B cell (primary cell): ENCODE measurements at regions not wholly inside any gene's neighbourhood (a gene's known extent, or its start where the extent isn't known, plus 50 kb on each side); places are given as distances from the start of the nearest gene placed in this dataset.

ENCODE experiments used
- ATAC-seq: fragments of 200-7000 bp; cut with Tn5 transposase; one replicate; pipeline ENCODE4 v1.10.0; 2021; ENCODE audit warnings: low read depth, mild to moderate bottlenecking, moderate number of reproducible peaks, moderate library complexity
- CTCF ChIA-PET: fragments of 350-600 bp; sonication (Branson Sonifier 250); formaldehyde crosslinking; loops from one replicate; lab custom pipeline; 2021; ENCODE audit warnings: antibody characterized with exemption, inconsistent platforms; lab: Charles Lee
- POLR2A ChIA-PET: fragments of 350-600 bp; sonication (Branson Sonifier 250); formaldehyde crosslinking; loops from one replicate; lab custom pipeline; 2021; ENCODE audit warnings: antibody characterized with exemption; lab: Charles Lee
- DNase-seq: peaks from one replicate; pipeline ENCODE4 v3.0.0; 2013
- H2AFZ ChIP-seq: 2 replicates; pipeline ENCODE4 v1.6.1; 2012; ENCODE audit warnings: mild to moderate bottlenecking, low read depth, low read length; ENCODE audit not compliant: insufficient read depth, poor library complexity, severe bottlenecking
- H3K27ac ChIP-seq, 2 donors: 1 replicate in 1 of 2; 2 replicates in 1 of 2; pipeline ENCODE4 v1.5.1; 2012 to 2013; ENCODE audit warnings: low read length in 2 of 2, mild to moderate bottlenecking in 2 of 2, moderate library complexity in 1 of 2
- H3K27me3 ChIP-seq, 4 experiments: fragments of 200-600 bp in 1 of 4; sonication (generic) in 1 of 4; replicated peaks in 1 of 4; 1 replicate in 2 of 4; 2 replicates in 2 of 4; pipeline versions ENCODE4 v1.6.1 to v1.7.0; 2013 to 2016; ENCODE audit warnings: low read length in 3 of 4, mild to moderate bottlenecking in 2 of 4, mixed read lengths in 1 of 4, moderate library complexity in 1 of 4; ENCODE audit not compliant: insufficient read depth in 4 of 4, control insufficient read depth in 3 of 4; ENCODE audit errors: control extremely low read depth in 1 of 4
- H3K36me3 ChIP-seq, 2 experiments: replicated peaks in 1 of 2; 1 replicate in 1 of 2; 2 replicates in 1 of 2; pipeline versions ENCODE4 v1.6.1 to v1.7.1; 2013; ENCODE audit warnings: low read length in 1 of 2; ENCODE audit not compliant: insufficient read depth in 2 of 2, control insufficient read depth in 1 of 2; ENCODE audit errors: control extremely low read depth in 1 of 2, extremely low read depth in 1 of 2
- H3K4me1 ChIP-seq, 2 donors: fragments of 200-600 bp in 1 of 2; sonication (generic) in 1 of 2; 1 replicate in 1 of 2; 2 replicates in 1 of 2; pipeline versions ENCODE4 v1.5.1 to v1.6.1; 2013 to 2017; ENCODE audit warnings: low read length in 2 of 2; ENCODE audit not compliant: control insufficient read depth in 2 of 2, insufficient read depth in 2 of 2
- H3K4me2 ChIP-seq: replicated peaks from 2 replicates; pipeline ENCODE3; 2012; ENCODE audit warnings: mild to moderate bottlenecking, low read depth, low read length; ENCODE audit not compliant: poor library complexity, severe bottlenecking
- H3K4me3 ChIP-seq, 5 experiments: fragments of 200-600 bp in 1 of 5; sonication (generic) in 1 of 5; 1 replicate in 3 of 5; 2 replicates in 2 of 5; pipeline versions ENCODE4 v1.5.1 to v1.7.0; 2011 to 2016; ENCODE audit warnings: low read length in 4 of 5, mild to moderate bottlenecking in 4 of 5, low read depth in 2 of 5, control low read depth in 1 of 5, moderate library complexity in 1 of 5; ENCODE audit not compliant: insufficient read depth in 1 of 5; ENCODE audit errors: control extremely low read depth in 1 of 5, extremely low read depth in 1 of 5
- H3K79me2 ChIP-seq: fragments of 200-600 bp; sonication (generic); one replicate; pipeline ENCODE4 v1.6.0; 2016; ENCODE audit warnings: low read length; ENCODE audit not compliant: control insufficient read depth, insufficient read depth
- H3K9ac ChIP-seq: fragments of 200-600 bp; sonication (generic); 2 replicates; pipeline ENCODE4 v1.6.1; 2017; ENCODE audit warnings: mild to moderate bottlenecking, low read length, moderate library complexity
- H3K9me3 ChIP-seq, 3 donors: one replicate each; pipeline versions ENCODE4 v1.6.1 to v1.7.1; 2013; ENCODE audit warnings: low read length in 2 of 3; ENCODE audit not compliant: control insufficient read depth in 2 of 3, insufficient read depth in 1 of 3; ENCODE audit errors: control extremely low read depth in 1 of 3
- H4K20me1 ChIP-seq: 2 replicates; pipeline ENCODE4 v1.6.0; 2012; ENCODE audit warnings: mild to moderate bottlenecking, low read length; ENCODE audit not compliant: insufficient read depth, control insufficient read depth, poor library complexity, severe bottlenecking
- H3K27ac Mint-ChIP-seq: one replicate; pipeline ENCODE4 v1.8.0; 2021; ENCODE audit warnings: mixed read lengths
- H3K27me3 Mint-ChIP-seq: one replicate; pipeline ENCODE4 v1.8.0; 2021; ENCODE audit warnings: mixed read lengths
- H3K4me1 Mint-ChIP-seq: one replicate; pipeline ENCODE4 v1.8.0; 2021; ENCODE audit warnings: mixed read lengths
- H3K4me3 Mint-ChIP-seq: one replicate; pipeline ENCODE4 v1.8.0; 2021; ENCODE audit warnings: mixed read lengths
- H3K9me3 Mint-ChIP-seq: one replicate; pipeline ENCODE4 v1.8.0; 2022; ENCODE audit warnings: mixed read lengths; ENCODE audit not compliant: insufficient read depth
- EZH2 ChIP-seq: IDR thresholded peaks from 2 replicates; pipeline ENCODE4 v1.6.1; 2012; ENCODE audit warnings: borderline replicate concordance, low read depth, mild to moderate bottlenecking, moderate library complexity, low read length; ENCODE audit not compliant: insufficient read depth, poor library complexity, severe bottlenecking
- WGBS: methylation state at CpG from one replicate; pipeline ENCODE4 v1.1.5; 2013; ENCODE audit warnings: missing lambda C conversion rate; ENCODE audit not compliant: insufficient coverage; 5-methylcytosine and 5-hydroxymethylcytosine counted together
- intact Hi-C: fragments of 100-400 bp; cut with micrococcal nuclease; formaldehyde crosslinking; loops from one replicate; pipeline ENCODE4 v1.10.0; 2022
- TF ChIP-seq, protein P1 (sequence below): fragments of 200-600 bp; IDR thresholded peaks from one replicate; pipeline ENCODE4 v1.8.0; 2022; ENCODE audit warnings: antibody characterized with exemption, mild to moderate bottlenecking

DNA sequence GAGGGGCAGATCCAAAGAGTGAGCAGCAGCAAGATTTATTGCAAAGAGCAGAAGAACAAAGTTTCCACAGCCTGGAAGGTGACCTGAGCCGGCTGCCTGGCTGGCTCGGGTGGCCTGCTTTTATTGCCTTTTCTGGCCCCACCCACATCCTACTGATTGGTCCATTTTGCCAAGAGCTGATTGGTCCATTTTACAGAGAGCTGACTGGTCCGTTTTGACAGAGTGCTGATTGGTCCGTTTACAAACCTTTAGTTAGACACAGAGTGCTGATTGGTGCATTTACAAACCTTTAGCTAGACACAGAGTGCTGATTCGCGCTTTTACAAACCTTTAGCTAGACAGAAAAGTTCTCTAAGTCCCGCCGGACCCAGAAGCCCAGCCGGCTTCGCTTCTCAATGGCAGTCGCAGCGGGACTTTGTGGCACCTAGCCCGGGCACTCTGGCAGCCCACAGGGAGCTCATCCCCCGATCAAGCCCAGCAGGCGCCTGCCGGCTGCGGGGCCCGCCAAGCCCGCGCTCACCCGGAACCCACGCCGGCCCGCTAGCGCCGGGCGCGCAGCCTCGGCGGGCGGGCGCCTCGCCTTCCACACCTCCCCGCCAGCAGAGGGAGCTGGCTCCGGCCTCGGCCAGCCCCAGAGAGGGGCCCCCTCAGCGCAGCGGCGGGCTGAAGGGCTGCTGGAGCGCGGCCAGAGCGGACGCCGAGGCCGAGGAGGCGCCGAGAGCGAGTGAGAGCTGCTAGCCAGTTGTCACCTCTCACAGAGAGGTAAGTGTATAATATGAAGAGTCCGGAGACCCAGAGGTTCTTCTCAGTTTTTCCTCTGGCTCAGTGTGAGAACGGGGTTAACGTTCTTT, 339.2 kb downstream of the CHL1 start:
- Histone ChIP-seq H3K4me2 (peak overlapping the region; percentile 20), H3K36me3 (no peaks in the 10 kb centered on the region), H4K20me1 (no peaks in the 10 kb centered on the region), H3K4me3 (peak overlapping the region in 2 of 5 experiments; percentile 9 to 37), H3K27me3 (no peaks in the 10 kb centered on the region), H3K9ac (peak overlapping the region; percentile 23), H3K4me1 (no peaks in the 10 kb centered on the region), H3K9me3 (peaks cover 0 to 6% (median 0%) of the 10 kb centered on the region in 3 donors), H3K27ac (no peak overlapping the region), H3K79me2 (no peaks in the 10 kb centered on the region), H2AFZ (peak overlapping the region; percentile 35)
- ATAC-seq (peak; percentile 43), DNase-seq (peak; percentile 27)
- intact Hi-C loops = no loop called here
- POLR2A ChIA-PET = no interaction called here
- CTCF ChIA-PET = no interaction called here
- Mint-ChIP-seq H3K4me1 (no peaks in the 10 kb centered on the region), H3K27me3 (peaks cover 3% of the 10 kb centered on the region), H3K4me3 (peak overlapping the region; percentile 34), H3K27ac (no peak overlapping the region), H3K9me3 (peaks cover 7% of the 10 kb centered on the region)
- TF ChIP-seq EZH2 = no peak
- TF ChIP-seq, protein P1, sequence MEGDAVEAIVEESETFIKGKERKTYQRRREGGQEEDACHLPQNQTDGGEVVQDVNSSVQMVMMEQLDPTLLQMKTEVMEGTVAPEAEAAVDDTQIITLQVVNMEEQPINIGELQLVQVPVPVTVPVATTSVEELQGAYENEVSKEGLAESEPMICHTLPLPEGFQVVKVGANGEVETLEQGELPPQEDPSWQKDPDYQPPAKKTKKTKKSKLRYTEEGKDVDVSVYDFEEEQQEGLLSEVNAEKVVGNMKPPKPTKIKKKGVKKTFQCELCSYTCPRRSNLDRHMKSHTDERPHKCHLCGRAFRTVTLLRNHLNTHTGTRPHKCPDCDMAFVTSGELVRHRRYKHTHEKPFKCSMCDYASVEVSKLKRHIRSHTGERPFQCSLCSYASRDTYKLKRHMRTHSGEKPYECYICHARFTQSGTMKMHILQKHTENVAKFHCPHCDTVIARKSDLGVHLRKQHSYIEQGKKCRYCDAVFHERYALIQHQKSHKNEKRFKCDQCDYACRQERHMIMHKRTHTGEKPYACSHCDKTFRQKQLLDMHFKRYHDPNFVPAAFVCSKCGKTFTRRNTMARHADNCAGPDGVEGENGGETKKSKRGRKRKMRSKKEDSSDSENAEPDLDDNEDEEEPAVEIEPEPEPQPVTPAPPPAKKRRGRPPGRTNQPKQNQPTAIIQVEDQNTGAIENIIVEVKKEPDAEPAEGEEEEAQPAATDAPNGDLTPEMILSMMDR = no peak
- WGBS = 44% methylated on average over 49 of the region's 51 CpGs

DNA sequence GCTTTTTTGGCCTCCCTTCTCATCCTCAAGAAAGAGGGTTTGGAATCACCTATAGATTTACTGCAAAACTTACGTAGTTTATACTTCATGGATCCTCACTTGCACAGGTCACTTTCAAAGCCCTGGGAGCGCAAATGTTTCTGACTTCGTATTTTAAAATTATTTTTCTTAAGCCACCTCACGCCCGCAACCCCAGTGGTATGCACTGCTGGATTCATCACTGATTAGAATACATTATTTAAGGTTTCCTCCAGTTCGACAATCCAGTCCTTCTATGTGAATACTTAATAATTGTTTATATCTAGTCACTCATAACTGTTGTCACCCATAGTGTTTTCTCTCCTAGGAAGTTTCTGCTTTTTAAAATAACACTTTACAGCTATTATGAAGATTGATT, 339.9 kb downstream of the CHL1 start:
- Mint-ChIP-seq H3K27ac (no peak overlapping the region), H3K27me3 (peaks cover 3% of the 10 kb centered on the region), H3K9me3 (peaks cover 7% of the 10 kb centered on the region), H3K4me1 (no peaks in the 10 kb centered on the region), H3K4me3 (peak overlapping the region; percentile 34)
- peak overlapping the region; percentile 20 for H3K4me2 ChIP-seq
- no peaks in the 10 kb centered on the region for H4K20me1 ChIP-seq
- no peak for TF ChIP-seq EZH2
- TF ChIP-seq, protein P1 = no peak
- peak overlapping the region; percentile 23 for H3K9ac ChIP-seq
- H3K27ac ChIP-seq = no peak overlapping the region
- H3K4me3 ChIP-seq = peak overlapping the region in 2 of 5 experiments; percentile 9 to 37
- POLR2A ChIA-PET = no interaction called here
- H3K27me3 ChIP-seq = no peaks in the 10 kb centered on the region
- no peaks in the 10 kb centered on the region for H3K79me2 ChIP-seq
- DNase-seq = no peak
- no peaks in the 10 kb centered on the region for H3K36me3 ChIP-seq
- no peak for ATAC-seq
- 100% methylated on average over 2 of the region's 6 CpGs for WGBS
- intact Hi-C loops = no loop called here
- H2AFZ ChIP-seq = peak overlapping the region; percentile 30
- no peaks in the 10 kb centered on the region for H3K4me1 ChIP-seq
- H3K9me3 ChIP-seq = peaks cover 0 to 6% (median 0%) of the 10 kb centered on the region in 3 donors
- CTCF ChIA-PET = no interaction called here
